Activated CD4-positive, alpha-beta T cell treated with anti-CD3 and anti-CD28 coated beads for 36 hours (primary cell): ENCODE measurements at regions not wholly inside any gene's neighbourhood (a gene's known extent, or its start where the extent isn't known, plus 50 kb on each side); places are given as distances from the start of the nearest gene placed in this dataset.

Experiments
- ATAC-seq: fragments of 200-7000 bp; cut with Tn5 transposase; one replicate; pipeline ENCODE4 v1.10.0; 2021; ENCODE audit warnings: mild to moderate bottlenecking, moderate library complexity
- CTCF ChIA-PET: fragments of 350-600 bp; sonication (Branson Sonifier 250); formaldehyde crosslinking; loops from one replicate; lab custom pipeline; 2021; ENCODE audit warnings: antibody characterized with exemption; lab: Charles Lee
- POLR2A ChIA-PET: fragments of 350-600 bp; sonication (Branson Sonifier 250); formaldehyde crosslinking; loops from one replicate; lab custom pipeline; 2021; ENCODE audit warnings: antibody characterized with exemption, inconsistent platforms; lab: Charles Lee
- DNase-seq: peaks from one replicate; pipeline ENCODE4 v3.0.0-alpha.2; 2020
- H3K27ac Mint-ChIP-seq: one replicate; pipeline ENCODE4 v1.8.0; 2021; ENCODE audit warnings: mixed read lengths
- H3K27me3 Mint-ChIP-seq: one replicate; pipeline ENCODE4 v1.8.0; 2021; ENCODE audit warnings: mixed read lengths
- H3K36me3 Mint-ChIP-seq: one replicate; pipeline ENCODE4 v1.8.0; 2021; ENCODE audit warnings: low read depth, mixed read lengths
- H3K4me1 Mint-ChIP-seq: one replicate; pipeline ENCODE4 v1.8.0; 2021; ENCODE audit warnings: mixed read lengths
- H3K4me3 Mint-ChIP-seq: one replicate; pipeline ENCODE4 v1.8.0; 2021; ENCODE audit warnings: mild to moderate bottlenecking, moderate library complexity, mixed read lengths
- H3K9me3 Mint-ChIP-seq: one replicate; pipeline ENCODE4 v1.8.0; 2021; ENCODE audit warnings: low read depth, mixed read lengths
- intact Hi-C, 2 experiments: fragments of 100-400 bp; cut with DNase I in 1 of 2; cut with micrococcal nuclease in 1 of 2; formaldehyde crosslinking; loops; one replicate each; pipeline versions ENCODE4 v1.14.2 to v1.15.1; 2022 to 2024; cut with DNase I, micrococcal nuclease

DNA sequence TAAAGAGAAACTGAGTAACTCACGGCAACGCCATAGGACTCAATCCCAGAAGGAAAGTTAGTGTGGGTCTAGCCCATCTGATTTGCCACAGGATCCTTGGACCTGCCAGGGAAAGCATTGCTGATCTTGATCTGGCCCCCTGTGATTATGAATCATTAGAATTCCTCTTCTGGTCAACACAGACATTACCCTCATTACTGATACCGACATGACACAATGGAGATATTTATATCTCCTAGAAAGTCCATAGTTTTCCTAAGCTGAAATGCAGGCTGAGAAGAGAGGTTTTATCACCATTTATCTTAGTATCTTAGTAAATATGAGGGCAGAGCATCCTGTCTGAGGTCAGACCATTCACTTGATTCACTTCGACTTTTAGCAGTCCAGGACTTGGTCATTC, 75.5 kb upstream of the CCDC68 start:
- H3K27me3 Mint-ChIP-seq = peaks cover 10% of the 10 kb centered on the region
- no peaks in the 10 kb centered on the region for H3K9me3 Mint-ChIP-seq
- no peak overlapping the region for H3K27ac Mint-ChIP-seq
- H3K4me3 Mint-ChIP-seq = no peak overlapping the region
- intact Hi-C loops = no loop called here
- POLR2A ChIA-PET = no interaction called here
- CTCF ChIA-PET = no interaction called here
- no peaks in the 10 kb centered on the region for H3K4me1 Mint-ChIP-seq
- DNase-seq (no peak), ATAC-seq (no peak)
- H3K36me3 Mint-ChIP-seq = no peaks in the 10 kb centered on the region

DNA sequence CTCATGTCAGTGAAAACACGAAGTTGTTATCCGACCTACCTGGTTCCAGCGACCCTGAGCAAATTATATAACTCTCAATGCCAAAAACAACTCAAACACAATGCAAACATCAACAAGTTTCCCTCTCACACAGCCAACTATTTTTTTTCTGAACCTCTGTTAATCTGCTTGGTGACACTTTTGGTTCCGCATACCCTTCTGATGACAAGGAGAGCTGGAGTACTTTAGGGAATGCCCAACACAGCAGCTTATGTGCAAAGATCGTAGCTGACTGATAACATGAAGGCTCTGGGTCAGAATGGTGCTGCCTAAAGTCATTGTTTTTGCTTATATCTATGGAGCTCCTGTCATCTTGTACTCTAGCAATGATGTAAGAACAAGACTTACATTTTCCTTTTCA, 72.7 kb upstream of the CCDC68 start:
- ATAC-seq (no peak), DNase-seq (no peak)
- Mint-ChIP-seq H3K27ac (no peak overlapping the region), H3K36me3 (no peaks in the 10 kb centered on the region), H3K9me3 (no peaks in the 10 kb centered on the region), H3K4me1 (no peaks in the 10 kb centered on the region), H3K27me3 (peaks cover 15% of the 10 kb centered on the region), H3K4me3 (no peak overlapping the region)
- intact Hi-C loops = no loop called here
- ChIA-PET CTCF (interaction anchor here (0.6 to 1.1 kb wide), 2 partner anchors 16 to 517 kb away, joined by 3 read pairs; no protein-coding TSS in a partner anchor), POLR2A (no interaction called here)

GRCh38 chr18:55031576-55031975, 72.3 kb upstream of the CCDC68 start:
- H3K4me1 Mint-ChIP-seq = no peaks in the 10 kb centered on the region
- ChIA-PET POLR2A (no interaction called here), CTCF (interaction anchor here (1.1 kb wide), 1 partner anchor 16 kb away, joined by 3 read pairs; no protein-coding TSS in a partner anchor)
- peaks cover 15% of the 10 kb centered on the region for H3K27me3 Mint-ChIP-seq
- DNase-seq = no peak
- H3K9me3 Mint-ChIP-seq = no peaks in the 10 kb centered on the region
- intact Hi-C loops = no loop called here
- H3K36me3 Mint-ChIP-seq = no peaks in the 10 kb centered on the region
- H3K27ac Mint-ChIP-seq = no peak overlapping the region
- H3K4me3 Mint-ChIP-seq = no peak overlapping the region
- ATAC-seq = no peak

DNA sequence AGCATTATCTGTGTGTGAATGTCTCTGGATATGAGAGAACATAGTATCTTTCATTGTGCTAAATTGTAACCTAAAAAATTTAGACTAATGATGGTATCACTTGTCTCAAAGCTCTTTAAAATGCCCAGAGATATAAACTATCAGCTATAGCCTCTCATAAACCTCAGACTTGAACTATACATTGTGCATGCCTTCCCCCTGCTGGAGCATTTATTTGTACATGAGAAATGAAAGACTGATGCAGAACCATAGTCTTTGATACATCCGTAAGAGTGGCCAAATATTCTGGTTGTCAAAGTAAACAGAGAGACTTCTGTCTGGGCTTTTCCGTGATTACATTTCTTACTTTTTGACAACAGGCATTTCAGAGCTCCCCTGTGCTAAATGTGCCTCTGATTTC, 71.9 kb upstream of the CCDC68 start:
- DNase-seq = no peak
- intact Hi-C loops = no loop called here
- ATAC-seq = no peak
- Mint-ChIP-seq H3K4me3 (no peak overlapping the region), H3K27ac (no peak overlapping the region), H3K36me3 (no peaks in the 10 kb centered on the region), H3K27me3 (peaks cover 15% of the 10 kb centered on the region), H3K4me1 (no peaks in the 10 kb centered on the region), H3K9me3 (no peaks in the 10 kb centered on the region)
- POLR2A ChIA-PET = no interaction called here
- CTCF ChIA-PET = no interaction called here

- no peak for ATAC-seq
- DNase-seq = no peak
- peaks cover 4% of the 10 kb centered on the region for H3K27me3 Mint-ChIP-seq
- ChIA-PET CTCF (no interaction called here), POLR2A (no interaction called here)
- no peaks in the 10 kb centered on the region for H3K4me1 Mint-ChIP-seq
- no peak overlapping the region for H3K4me3 Mint-ChIP-seq
- no peaks in the 10 kb centered on the region for H3K9me3 Mint-ChIP-seq
- no peak overlapping the region for H3K27ac Mint-ChIP-seq
- H3K36me3 Mint-ChIP-seq = no peaks in the 10 kb centered on the region
- intact Hi-C loops = no loop called here
Observed at GRCh38 chr18:55024564-55024963, 65.3 kb upstream of the CCDC68 start.

GRCh38 chr18:55018602-55019001, 59.3 kb upstream of the CCDC68 start:
- ATAC-seq (no peak), DNase-seq (no peak)
- H3K4me3 Mint-ChIP-seq = no peak overlapping the region
- H3K9me3 Mint-ChIP-seq = no peaks in the 10 kb centered on the region
- H3K27ac Mint-ChIP-seq = no peak overlapping the region
- H3K36me3 Mint-ChIP-seq = no peaks in the 10 kb centered on the region
- H3K4me1 Mint-ChIP-seq = no peaks in the 10 kb centered on the region
- POLR2A ChIA-PET = interaction anchor here (0.7 kb wide), 1 partner anchor 369 kb away, joined by 3 read pairs; no protein-coding TSS in a partner anchor
- intact Hi-C loops = no loop called here
- H3K27me3 Mint-ChIP-seq = peaks cover 3% of the 10 kb centered on the region
- CTCF ChIA-PET = no interaction called here

- peaks cover 2% of the 10 kb centered on the region for H3K27me3 Mint-ChIP-seq
- no peaks in the 10 kb centered on the region for H3K36me3 Mint-ChIP-seq
- H3K4me1 Mint-ChIP-seq = no peaks in the 10 kb centered on the region
- DNase-seq (no peak), ATAC-seq (no peak)
- no peaks in the 10 kb centered on the region for H3K9me3 Mint-ChIP-seq
- intact Hi-C loops = no loop called here
- no peak overlapping the region for H3K27ac Mint-ChIP-seq
- ChIA-PET CTCF (no interaction called here), POLR2A (no interaction called here)
- no peak overlapping the region for H3K4me3 Mint-ChIP-seq
Observed at GRCh38 chr18:55014095-55014494, 54.8 kb upstream of the CCDC68 start.

DNA sequence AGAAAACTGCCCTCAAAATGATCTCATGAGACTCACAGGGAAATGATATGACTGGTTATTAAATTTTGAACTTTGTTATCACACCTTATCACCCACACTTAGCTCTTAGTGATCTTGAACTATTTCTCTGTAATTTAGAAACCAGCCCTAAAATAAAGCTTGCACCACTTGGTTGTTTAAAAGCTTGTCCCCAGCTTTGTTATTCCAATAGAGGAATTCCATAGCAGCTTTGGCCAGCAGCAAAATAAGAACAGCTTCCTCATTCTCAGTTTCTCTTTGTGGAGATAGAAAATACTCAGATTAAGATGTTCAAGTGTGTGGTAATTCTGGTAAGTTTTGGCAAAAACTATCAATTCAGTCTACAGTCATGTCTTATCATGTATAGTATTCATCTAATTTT, 54.4 kb upstream of the CCDC68 start:
- intact Hi-C loops = no loop called here
- CTCF ChIA-PET = no interaction called here
- Mint-ChIP-seq H3K27me3 (no peaks in the 10 kb centered on the region), H3K27ac (no peak overlapping the region), H3K36me3 (no peaks in the 10 kb centered on the region), H3K9me3 (no peaks in the 10 kb centered on the region), H3K4me1 (no peaks in the 10 kb centered on the region), H3K4me3 (no peak overlapping the region)
- ATAC-seq = no peak
- DNase-seq = no peak
- POLR2A ChIA-PET = no interaction called here

DNA sequence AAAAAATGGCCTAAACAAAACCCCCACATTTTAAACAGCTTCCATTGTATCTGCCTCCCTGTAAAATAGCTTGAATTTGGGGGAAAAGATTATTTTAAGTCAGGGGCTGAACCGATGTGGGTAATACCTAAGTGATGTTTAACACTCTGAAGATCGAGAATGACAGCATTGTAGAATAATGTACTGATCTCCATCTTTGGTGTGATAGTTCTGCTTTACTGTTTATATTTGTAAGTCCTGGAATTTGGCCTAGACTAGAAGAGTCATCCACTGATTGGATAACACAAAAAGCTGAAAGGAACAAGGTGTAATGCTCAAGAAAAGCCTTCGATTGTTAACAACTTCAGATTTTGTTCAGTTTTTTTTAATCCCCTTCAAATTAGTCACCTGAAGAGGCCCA, 53.8 kb upstream of the CCDC68 start:
- ChIA-PET CTCF (no interaction called here), POLR2A (no interaction called here)
- H3K4me3 Mint-ChIP-seq = no peak overlapping the region
- H3K27me3 Mint-ChIP-seq = peaks cover 2% of the 10 kb centered on the region
- ATAC-seq = no peak
- no peaks in the 10 kb centered on the region for H3K36me3 Mint-ChIP-seq
- intact Hi-C loops = no loop called here
- H3K4me1 Mint-ChIP-seq = no peaks in the 10 kb centered on the region
- no peak overlapping the region for H3K27ac Mint-ChIP-seq
- no peak for DNase-seq
- H3K9me3 Mint-ChIP-seq = no peaks in the 10 kb centered on the region

DNA sequence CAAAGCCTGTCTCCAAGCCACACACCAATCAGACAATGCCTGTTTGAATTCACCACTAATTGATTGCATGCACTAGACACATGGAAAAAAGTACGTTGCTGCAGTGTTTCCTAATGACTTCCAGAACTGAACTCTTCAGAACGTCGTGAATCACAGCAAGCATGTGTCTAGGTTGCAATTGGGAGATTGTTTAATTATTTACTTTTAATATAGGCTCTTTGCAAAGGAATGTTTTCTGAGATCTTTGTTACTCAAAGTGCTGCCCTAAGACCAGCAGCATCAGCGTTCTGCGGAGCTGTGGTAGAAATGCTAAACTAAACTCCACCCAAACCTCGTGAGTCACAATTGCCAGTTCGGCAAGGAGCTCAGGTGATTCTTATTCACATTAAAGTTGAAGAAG, 52.7 kb upstream of the CCDC68 start:
- intact Hi-C loops = no loop called here
- DNase-seq = no peak
- Mint-ChIP-seq H3K36me3 (no peaks in the 10 kb centered on the region), H3K27ac (no peak overlapping the region), H3K4me3 (no peak overlapping the region), H3K27me3 (peaks cover 3% of the 10 kb centered on the region), H3K4me1 (no peaks in the 10 kb centered on the region), H3K9me3 (no peaks in the 10 kb centered on the region)
- ChIA-PET POLR2A (no interaction called here), CTCF (no interaction called here)
- no peak for ATAC-seq
